GM20431 (cell line): ENCODE measurements at regions not wholly inside any gene's neighbourhood (a gene's known extent, or its start where the extent isn't known, plus 50 kb on each side); places are given as distances from the start of the nearest gene placed in this dataset.

ENCODE experiments used
- in situ Hi-C: fragments of 300-500 bp; cut with MseI, MboI; formaldehyde crosslinking; loops from one replicate; pipeline ENCODE4 v1.15.0; 2020; ENCODE audit warnings: low sequenced_read_pairs; ENCODE audit not compliant: unreplicated experiment

DNA sequence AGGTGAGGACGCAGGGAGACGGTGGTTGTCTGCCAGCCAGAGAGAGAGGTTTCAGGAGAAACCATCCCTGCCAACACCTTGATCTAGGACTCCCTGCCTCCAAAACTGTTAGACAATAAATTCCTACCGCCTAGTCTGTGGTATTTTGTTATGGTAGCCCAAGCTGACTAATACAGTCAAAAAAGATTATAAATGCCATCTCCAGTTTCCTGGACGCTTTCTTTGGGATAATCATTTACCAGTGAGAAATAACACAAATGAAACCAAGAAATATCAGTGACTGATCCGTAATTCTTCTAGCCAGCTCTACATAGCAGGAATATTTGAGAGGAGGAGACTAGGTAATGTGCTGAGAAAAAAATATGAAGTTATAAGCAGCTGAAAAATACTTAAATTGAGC is 707.8 kb upstream of the LMCD1 start:
- in situ Hi-C loops: no loop called here

DNA sequence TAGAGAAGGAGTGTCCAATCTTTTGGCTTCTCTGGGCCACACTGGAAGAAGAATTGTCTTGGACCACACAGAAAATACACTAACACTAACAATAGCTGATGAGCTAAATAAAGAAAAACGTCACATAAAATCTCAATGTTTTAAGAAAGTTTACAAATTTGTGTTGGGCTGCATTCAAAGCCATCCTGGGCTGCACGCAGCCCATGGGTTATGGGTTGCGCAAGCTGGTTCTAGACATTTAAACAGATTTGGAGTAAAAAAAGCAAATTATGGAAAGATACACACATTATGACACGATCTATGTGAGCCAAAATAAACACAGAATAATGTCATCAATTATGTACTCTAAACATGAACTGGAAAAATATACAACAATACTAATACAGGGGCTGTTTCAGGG is 703.3 kb upstream of the LMCD1 start:
- in situ Hi-C loops: no loop called here

DNA sequence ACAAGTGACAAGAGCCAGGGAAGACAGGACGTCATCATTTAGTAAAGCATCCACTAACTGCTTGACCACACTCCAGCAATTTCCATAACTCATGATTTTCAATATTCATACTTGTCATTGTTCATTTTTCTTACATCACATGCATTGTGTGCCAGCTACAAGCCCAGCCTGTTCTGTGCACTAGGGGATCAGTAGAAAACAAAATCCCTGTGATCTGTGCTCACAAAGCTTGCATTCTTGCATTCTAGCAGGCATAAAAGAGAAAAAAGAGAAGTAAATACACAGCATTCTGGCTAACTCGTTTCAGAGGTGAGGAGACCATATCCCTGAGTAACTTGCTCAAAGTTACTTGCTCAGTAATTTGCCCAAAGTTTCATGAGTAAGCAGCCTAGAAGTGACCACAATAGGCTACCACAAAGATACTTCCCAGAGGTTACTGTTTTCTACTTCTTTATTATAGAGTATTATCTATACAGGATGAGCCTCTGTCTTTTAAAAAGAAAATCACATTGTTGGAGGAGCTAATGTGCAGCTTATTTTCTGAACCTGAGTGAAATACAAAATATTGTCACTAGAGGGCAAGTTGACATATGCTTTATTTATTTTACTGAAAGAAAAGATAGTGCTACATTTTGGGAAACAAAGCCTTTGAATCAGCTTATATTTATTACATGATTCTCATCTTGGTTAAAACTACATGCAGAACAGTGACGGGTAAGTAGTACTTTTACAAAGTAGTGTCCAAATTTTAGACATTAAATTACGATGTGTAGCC is 701.4 kb upstream of the LMCD1 start:
- in situ Hi-C loops: no loop called here

DNA sequence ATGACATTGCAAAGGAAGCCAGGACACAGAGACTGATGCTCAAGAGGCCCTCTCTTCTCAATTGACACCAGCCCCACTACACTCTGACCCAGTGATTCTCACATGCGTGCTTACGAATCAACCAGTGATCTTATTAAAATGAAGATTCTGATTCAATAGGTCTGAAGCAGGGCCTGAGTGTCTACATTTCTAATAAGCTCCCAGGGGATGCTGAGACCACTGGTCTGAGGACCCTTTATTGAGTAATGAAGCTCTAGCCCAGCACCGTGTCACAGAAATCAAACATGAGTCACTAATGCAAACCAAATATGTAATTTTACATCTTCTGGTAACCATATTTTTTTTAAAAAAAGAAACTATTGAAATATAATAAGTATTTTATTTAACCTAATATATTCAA is 689.1 kb upstream of the LMCD1 start:
- in situ Hi-C loops: no loop called here

DNA sequence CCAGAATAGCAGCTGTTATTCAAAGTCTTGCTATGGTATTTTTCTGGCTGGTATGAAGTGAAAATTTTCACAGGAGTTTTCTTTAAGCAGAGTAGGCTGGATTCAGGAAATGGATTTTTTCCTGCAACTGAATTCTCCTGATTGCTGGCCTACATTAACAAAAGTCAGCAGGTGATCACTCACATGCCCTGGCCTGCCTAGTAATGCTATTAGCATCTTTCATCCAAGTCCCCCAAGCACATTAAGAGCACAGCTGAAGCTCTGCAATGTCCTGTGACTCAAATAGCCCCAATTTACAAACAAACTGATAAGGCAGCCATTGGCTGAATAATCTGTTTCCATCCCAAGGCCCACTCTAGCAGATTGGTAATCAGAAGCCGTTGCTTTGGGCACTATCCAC is 688.3 kb upstream of the LMCD1 start:
- in situ Hi-C loops: no loop called here

DNA sequence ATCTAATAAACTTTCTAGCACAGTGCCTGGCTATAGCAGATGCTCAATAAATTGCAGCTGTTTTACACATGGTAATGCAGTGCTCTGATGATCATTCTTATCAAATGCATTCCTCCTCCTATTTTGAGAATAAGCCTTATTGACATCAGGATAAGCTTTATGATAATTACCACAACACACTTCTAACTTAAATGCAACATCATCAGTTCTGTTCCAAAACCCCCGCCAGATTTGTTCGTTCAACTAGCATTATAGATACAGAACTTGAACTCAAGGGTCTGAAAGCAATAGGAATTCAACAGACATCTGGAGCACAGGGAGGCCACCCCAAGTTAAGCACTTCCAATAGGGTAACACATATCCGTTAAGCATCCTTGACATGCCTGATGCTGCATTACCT is 684.4 kb upstream of the LMCD1 start:
- in situ Hi-C loops: no loop called here

DNA sequence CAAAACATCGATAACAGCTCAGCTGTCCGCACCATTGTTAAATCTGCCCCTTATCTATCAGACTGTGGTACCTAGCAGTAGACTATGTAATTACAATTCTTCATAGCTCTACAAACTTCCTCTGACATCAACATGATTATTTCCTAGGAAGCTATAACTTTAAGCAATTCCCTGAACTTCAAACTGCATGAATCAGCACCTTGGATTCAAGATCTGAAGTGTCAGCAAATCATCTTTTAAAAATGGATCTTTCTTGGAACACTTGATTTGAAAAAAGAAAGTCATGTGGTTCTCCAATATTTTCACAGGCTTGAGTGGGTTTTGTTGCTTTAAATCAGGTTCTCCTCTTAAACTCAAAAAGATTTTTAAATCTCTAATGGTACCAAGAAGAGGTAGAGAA is 680.7 kb upstream of the LMCD1 start:
- in situ Hi-C loops: no loop called here

DNA sequence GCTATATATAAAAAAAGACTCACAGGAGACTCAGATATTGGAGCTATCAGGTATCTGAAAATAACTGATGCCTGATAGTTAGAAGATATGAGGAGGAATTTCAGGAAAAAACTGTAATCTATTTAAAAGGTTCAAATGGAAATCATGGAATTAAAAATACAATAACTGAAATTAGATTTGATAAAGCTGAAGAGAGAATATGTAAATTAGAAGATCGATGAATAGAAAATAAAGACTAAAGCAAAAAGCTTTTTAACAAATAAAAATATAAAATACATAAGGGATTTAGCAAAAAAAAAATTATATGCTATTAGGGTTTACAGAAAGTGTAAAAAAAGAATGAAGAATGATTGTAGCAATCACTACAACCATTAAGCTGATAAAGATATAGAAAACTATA is 679.8 kb upstream of the LMCD1 start:
- in situ Hi-C loops: no loop called here

DNA sequence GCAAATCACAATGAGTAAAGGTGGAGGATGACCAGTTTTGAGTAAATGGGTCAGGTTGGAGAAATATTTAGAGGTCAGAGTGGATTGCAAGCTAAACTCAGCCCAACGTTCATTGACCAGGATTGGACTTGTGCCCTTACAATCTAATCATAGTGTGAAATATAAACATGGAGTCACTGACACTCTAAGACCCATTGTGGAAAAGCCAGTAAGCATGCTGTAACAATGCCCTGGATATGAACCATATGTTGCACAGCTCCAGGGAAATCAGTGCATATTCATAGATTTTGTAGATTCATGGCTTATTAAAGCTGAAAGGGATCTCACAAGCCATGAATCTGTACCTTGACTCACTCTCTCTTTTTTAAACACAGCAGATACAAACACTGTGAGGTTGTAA is 660.2 kb upstream of the LMCD1 start:
- in situ Hi-C loops: no loop called here

DNA sequence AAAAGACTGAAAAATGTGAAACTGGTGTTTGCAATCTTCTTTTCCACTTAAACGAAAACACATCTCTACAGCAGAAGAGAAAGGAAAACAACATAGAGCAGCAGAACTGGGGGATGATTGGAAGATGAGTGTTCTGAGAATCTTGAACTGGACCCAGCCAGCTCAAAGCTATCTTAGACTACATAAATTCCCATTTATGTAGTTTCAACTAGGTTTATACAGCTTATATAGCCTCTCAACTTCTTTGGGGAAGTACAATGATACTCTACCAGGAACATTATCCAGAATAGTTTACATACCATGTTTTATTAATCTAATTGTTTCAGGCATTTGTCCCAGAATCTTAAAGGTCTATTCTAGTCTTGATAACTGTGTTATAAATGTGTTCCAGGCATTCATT is 658.2 kb upstream of the LMCD1 start:
- in situ Hi-C loops: no loop called here

DNA sequence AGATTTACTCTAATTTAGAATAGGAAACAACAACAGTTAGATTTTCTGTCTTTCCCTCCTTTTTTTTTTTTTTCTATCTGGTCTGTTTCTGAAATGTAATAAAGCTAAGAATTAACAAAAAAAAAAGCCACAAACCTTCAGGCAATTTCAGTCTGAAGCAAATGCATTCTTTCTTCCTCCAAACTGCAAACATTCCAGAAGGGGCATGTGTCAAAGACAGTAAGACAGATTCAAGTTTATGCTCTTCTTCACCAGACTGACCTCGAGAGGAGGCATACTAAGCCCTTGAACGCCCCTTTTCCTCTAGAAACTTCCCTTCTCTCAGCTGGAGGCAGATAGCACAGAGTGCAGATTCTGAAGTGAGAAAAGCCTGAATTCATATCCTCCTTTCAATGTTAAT is 654.6 kb upstream of the LMCD1 start:
- in situ Hi-C loops: no loop called here

DNA sequence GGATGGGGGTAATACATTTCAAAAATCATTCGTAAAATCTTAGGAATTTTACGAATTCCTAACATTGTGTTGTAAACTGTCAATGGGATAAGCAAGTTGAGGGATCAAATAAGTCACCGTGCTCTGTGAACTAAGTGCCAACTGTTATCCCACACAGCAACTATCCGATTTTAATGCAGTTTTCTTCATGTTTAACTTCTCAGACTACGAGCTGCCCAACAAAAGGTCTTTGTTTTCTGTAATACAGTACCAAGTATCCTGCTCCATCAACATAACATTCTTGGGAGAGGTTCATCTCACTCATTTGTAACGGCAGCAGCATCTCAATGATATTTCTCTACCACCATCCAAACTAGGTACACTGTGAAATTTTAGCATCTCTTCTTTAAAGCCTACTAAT is 654.1 kb upstream of the LMCD1 start:
- in situ Hi-C loops: no loop called here

DNA sequence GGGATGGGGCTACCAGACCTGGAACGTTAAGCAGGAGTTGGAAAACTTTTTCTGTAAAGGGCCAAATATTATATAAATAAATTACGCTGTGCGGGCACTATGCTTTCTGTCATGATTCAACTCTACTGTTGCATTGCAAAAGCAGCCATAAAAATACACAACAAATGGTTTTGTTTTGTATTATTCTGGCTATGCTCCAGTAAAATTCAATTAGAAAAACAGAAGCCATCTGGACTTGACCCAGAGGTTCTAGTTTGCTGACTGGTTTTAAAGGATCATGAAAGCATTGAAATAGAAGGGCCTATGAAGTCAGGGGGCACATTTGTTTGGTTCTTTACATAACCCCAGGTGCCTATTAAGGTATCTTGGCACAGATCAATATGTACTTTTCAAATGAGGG is 647.4 kb upstream of the LMCD1 start:
- in situ Hi-C loops: no loop called here

DNA sequence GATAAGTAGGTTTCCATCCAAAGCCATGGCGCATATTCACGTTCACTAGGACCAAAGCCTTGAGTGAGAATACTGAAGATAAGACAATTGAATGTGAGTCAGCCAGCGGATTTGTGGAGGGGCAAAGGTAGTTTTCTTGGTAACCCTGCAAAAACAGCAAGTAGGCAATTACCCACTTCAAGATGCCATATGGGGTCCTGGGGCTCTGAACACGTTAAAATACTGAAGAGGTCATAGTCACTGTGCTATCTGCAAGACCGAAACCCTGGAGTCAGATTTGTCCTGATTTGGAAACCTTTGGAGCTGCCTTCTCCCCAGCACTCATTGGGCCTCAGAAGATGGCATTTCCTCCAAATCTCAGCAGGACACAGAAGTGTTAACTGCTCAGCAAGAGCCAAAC is 646.9 kb upstream of the LMCD1 start:
- in situ Hi-C loops: no loop called here

DNA sequence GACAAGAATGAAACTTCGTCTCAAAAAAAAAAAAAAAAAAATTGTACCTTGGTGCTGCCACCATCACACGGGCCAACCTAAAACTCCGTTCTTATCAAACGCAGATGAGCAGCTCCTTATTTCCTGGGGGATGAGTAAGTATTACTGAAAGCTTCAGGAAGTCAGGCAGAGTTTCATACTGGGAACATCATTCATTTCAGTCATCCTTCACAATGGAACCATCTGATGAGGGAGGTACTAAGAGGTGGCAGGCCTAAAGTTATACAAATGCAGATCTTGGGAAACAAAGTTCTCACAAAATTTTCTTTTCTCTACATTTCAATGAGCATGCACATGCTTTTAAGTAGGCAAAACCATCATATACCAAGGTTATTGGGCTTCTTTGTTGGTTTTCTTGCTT is 636.0 kb upstream of the LMCD1 start:
- in situ Hi-C loops: no loop called here

DNA sequence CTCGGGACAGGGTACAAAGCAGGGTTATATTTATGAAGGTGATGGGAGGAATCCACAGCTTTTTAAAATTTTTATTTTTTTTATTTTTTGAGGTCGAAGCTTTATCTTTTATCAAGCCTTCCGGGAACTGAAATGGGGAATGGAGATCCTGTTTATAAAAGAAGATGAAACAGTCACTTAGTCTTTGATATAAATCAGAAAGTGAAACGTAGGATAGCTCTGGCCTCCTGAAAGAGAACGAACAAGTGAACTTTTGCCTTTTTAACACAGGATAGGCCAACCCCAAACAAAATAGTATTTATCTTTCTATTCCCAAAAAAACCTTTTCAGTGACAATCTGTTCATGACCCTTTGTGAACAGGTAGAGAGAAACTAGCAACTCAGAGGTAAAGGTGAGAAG is 634.0 kb upstream of the LMCD1 start:
- in situ Hi-C loops: no loop called here

DNA sequence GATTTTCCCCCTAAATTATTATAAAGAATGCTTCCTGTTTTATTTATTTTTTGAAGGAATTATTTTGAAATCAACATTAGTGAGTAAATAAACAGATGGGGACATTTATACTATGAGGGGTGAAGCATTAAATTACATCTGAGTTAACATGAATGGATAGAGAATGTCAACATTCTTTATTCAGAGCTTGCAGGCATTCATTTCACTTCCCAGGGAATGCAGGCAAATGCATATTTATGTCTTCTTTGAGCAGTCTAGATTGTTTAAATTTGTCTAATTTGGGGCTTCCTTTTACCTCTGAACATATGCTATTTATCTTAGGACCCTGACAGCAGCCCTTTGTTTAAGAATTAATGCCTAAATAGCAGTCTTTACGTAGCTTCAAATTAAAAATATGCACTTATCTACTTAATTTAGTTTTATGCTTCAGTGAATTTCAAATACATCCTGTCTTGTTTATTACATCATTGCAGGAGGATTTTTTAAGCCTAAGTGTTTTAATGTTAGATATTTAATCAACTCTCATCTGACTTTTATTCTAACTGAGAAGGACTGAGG is 630.5 kb upstream of the LMCD1 start:
- in situ Hi-C loops: no loop called here

DNA sequence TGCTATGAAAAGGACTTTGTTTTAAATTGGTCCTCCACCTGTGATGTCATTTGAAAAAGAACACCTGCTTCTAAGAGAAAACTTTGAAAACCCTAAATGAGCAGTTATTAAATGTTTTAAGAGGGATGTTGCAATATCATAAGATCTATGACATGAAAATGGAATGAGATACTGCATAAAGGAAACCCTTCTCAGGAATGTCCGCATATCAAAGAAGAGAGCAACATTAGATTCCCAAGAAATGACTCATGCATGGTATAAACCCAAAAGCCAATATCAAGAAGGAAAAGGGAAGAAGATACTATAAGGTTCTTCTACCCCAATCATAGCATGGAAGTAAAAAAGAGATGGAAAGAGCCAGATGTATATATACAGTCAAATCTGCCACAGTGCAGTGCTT is 627.5 kb upstream of the LMCD1 start:
- in situ Hi-C loops: no loop called here

DNA sequence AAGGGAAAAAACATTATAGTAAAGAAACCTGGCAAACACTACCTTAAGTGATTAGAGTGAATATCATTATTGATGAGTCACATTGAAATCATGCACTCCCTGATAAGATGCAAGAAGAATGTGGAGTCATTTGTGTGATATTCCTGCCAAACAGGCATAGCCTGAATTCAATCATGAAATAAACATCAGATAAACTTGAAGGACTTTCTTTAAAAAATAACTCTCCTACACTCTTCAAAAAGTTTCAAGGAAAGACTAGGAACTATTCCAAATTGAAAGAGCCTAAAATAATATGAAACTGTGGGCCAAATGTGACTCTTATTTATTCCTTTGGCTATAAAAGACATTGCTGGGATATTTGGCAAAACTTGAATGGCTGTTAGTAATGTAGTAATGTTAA is 625.7 kb upstream of the LMCD1 start:
- in situ Hi-C loops: no loop called here

DNA sequence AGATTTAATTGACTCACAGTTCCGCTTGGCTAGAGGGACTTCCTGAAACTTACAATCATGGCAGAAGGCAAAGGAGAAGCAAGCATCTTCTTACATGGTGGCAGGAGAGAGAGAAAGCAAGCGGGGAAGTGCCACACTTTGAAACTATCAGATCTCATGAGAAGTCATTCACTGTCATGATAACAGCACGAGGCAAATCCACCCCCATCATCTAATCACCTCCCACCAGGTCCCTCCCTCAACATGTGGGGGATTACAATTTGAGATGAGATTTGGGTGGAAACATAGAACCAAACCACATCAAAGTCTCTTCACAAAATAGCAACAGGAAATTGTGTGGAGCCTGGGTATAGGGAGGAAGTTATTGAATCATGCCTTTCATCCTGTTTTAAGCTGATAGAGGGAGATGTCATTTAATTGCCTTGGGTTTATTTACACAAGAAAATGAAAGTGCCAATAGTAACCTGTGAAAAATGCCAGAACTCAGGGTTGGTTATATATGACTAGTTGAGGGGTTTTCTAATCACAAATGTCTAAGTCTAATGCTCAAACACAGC is 624.8 kb upstream of the LMCD1 start:
- in situ Hi-C loops: no loop called here

DNA sequence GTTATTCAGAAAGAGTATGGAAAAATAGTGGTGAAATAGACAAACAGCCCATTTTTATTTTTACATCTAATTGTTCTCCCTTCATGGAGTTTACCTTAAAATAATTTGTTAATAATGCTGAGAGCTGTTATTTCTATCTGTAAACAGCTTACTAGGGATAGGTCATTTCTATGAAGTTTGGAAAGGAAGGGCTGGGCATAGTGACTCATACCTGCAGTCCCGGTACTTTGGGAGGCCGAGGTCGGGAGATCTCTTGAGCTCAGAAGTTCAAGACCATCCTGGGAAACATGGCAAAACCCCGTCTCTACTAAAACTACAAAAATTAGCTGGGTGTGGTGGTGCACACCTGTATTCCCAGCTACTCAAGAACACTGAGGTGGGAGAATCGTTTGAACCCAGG is 624.3 kb upstream of the LMCD1 start:
- in situ Hi-C loops: no loop called here

DNA sequence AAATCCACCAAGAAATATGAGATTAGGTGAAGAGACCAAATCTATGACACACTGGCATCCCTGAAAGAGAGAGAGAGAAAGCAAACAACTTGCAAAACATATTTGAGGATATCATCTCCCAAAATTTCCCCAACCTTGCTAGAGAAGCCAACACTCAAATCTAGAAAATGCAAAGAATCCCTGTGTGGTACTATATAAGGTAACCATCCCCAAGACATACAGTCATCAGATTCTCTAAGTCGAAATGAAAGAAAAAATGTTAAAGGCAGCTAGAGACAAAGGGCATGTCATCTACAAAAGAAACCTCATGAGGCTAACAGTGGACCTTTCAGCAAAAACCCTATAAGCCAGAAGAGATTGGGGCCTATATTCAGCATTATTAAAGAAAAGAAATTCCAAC is 622.1 kb upstream of the LMCD1 start:
- in situ Hi-C loops: no loop called here
